ENCODE measurements at regions not wholly inside any gene's neighbourhood (a gene's known extent, or its start where the extent isn't known, plus 50 kb on each side); places are given as distances from the start of the nearest gene placed in this dataset.

- no peaks in the 10 kb centered on the region for H3K9me3 ChIP-seq (ENCODE audit: control insufficient read depth, low read length)
- no peak for DNase-seq
- no peaks in the 10 kb centered on the region for H3K36me3 ChIP-seq (ENCODE audit: control insufficient read depth, insufficient read depth, low read length)
- no peak overlapping the region for H3K27ac ChIP-seq (ENCODE audit: insufficient read depth, low read length, poor library complexity, severe bottlenecking)
- H3K27me3 ChIP-seq (replicated peaks; ENCODE audit: control insufficient read depth, insufficient read depth, low read length, poor library complexity, severe bottlenecking): no peaks in the 10 kb centered on the region
- H3K4me1 ChIP-seq (ENCODE audit: control insufficient read depth, insufficient read depth, low read length, poor library complexity, severe bottlenecking): no peaks in the 10 kb centered on the region
- H3K4me3 ChIP-seq (ENCODE audit: insufficient read depth, low read depth, low read length, poor library complexity, severe bottlenecking): no peak overlapping the region
Observed at GRCh38 chr5:87850843-87851242, 417.8 kb downstream of the TMEM161B start.

GRCh38 chr5:87845734-87846133 lies 422.9 kb downstream of the TMEM161B start:
- Histone ChIP-seq H3K4me1 (ENCODE audit: control insufficient read depth, insufficient read depth, low read length, poor library complexity, severe bottlenecking) (no peaks in the 10 kb centered on the region), H3K9me3 (ENCODE audit: control insufficient read depth, low read length) (no peaks in the 10 kb centered on the region)
- DNase-seq: no peak

GRCh38 chr5:87844866-87845265 lies 423.8 kb downstream of the TMEM161B start:
- Histone ChIP-seq H3K27ac (ENCODE audit: insufficient read depth, low read length, poor library complexity, severe bottlenecking) (no peak overlapping the region), H3K9me3 (ENCODE audit: control insufficient read depth, low read length) (no peaks in the 10 kb centered on the region), H3K36me3 (ENCODE audit: control insufficient read depth, insufficient read depth, low read length) (no peaks in the 10 kb centered on the region), H3K27me3 (replicated peaks; ENCODE audit: control insufficient read depth, insufficient read depth, low read length, poor library complexity, severe bottlenecking) (no peaks in the 10 kb centered on the region), H3K4me3 (ENCODE audit: insufficient read depth, low read depth, low read length, poor library complexity, severe bottlenecking) (no peak overlapping the region), H3K4me1 (ENCODE audit: control insufficient read depth, insufficient read depth, low read length, poor library complexity, severe bottlenecking) (no peaks in the 10 kb centered on the region)
- no peak for DNase-seq

More at GRCh38 chr5:87845734-87846133, 422.9 kb downstream of the TMEM161B start:
- Histone ChIP-seq H3K4me3 (ENCODE audit: insufficient read depth, low read depth, low read length, poor library complexity, severe bottlenecking) (no peak overlapping the region), H3K27ac (ENCODE audit: insufficient read depth, low read length, poor library complexity, severe bottlenecking) (no peak overlapping the region), H3K27me3 (replicated peaks; ENCODE audit: control insufficient read depth, insufficient read depth, low read length, poor library complexity, severe bottlenecking) (no peaks in the 10 kb centered on the region), H3K36me3 (ENCODE audit: control insufficient read depth, insufficient read depth, low read length) (no peaks in the 10 kb centered on the region)

- Histone ChIP-seq H3K27me3 (replicated peaks; ENCODE audit: control insufficient read depth, insufficient read depth, low read length, poor library complexity, severe bottlenecking) (no peaks in the 10 kb centered on the region), H3K9me3 (ENCODE audit: control insufficient read depth, low read length) (no peaks in the 10 kb centered on the region), H3K36me3 (ENCODE audit: control insufficient read depth, insufficient read depth, low read length) (no peaks in the 10 kb centered on the region), H3K4me1 (ENCODE audit: control insufficient read depth, insufficient read depth, low read length, poor library complexity, severe bottlenecking) (no peaks in the 10 kb centered on the region), H3K27ac (ENCODE audit: insufficient read depth, low read length, poor library complexity, severe bottlenecking) (no peak overlapping the region), H3K4me3 (ENCODE audit: insufficient read depth, low read depth, low read length, poor library complexity, severe bottlenecking) (no peak overlapping the region)
- DNase-seq: no peak
Observed at GRCh38 chr5:87844449-87844848, 424.2 kb downstream of the TMEM161B start.

- H3K4me3 ChIP-seq (ENCODE audit: insufficient read depth, low read depth, low read length, poor library complexity, severe bottlenecking): no peak overlapping the region
- no peaks in the 10 kb centered on the region for H3K36me3 ChIP-seq (ENCODE audit: control insufficient read depth, insufficient read depth, low read length)
- no peak overlapping the region for H3K27ac ChIP-seq (ENCODE audit: insufficient read depth, low read length, poor library complexity, severe bottlenecking)
- no peak for DNase-seq
- H3K9me3 ChIP-seq (ENCODE audit: control insufficient read depth, low read length): peaks cover 4% of the 10 kb centered on the region
- no peaks in the 10 kb centered on the region for H3K4me1 ChIP-seq (ENCODE audit: control insufficient read depth, insufficient read depth, low read length, poor library complexity, severe bottlenecking)
- H3K27me3 ChIP-seq (replicated peaks; ENCODE audit: control insufficient read depth, insufficient read depth, low read length, poor library complexity, severe bottlenecking): no peaks in the 10 kb centered on the region
Observed at GRCh38 chr5:87836696-87837095, 424.0 kb upstream of the CCNH start.

- no peaks in the 10 kb centered on the region for H3K4me1 ChIP-seq (ENCODE audit: control insufficient read depth, insufficient read depth, low read length, poor library complexity, severe bottlenecking)
- no peak overlapping the region for H3K27ac ChIP-seq (ENCODE audit: insufficient read depth, low read length, poor library complexity, severe bottlenecking)
- no peak overlapping the region for H3K4me3 ChIP-seq (ENCODE audit: insufficient read depth, low read depth, low read length, poor library complexity, severe bottlenecking)
- no peaks in the 10 kb centered on the region for H3K36me3 ChIP-seq (ENCODE audit: control insufficient read depth, insufficient read depth, low read length)
- peaks cover 4% of the 10 kb centered on the region for H3K9me3 ChIP-seq (ENCODE audit: control insufficient read depth, low read length)
- DNase-seq: no peak
- H3K27me3 ChIP-seq (replicated peaks; ENCODE audit: control insufficient read depth, insufficient read depth, low read length, poor library complexity, severe bottlenecking): peaks cover 3% of the 10 kb centered on the region
Observed at GRCh38 chr5:87831499-87831898, 418.8 kb upstream of the CCNH start.

GRCh38 chr5:87829217-87829551 lies 416.5 kb upstream of the CCNH start:
- H3K4me3 ChIP-seq (ENCODE audit: insufficient read depth, low read depth, low read length, poor library complexity, severe bottlenecking): no peak overlapping the region
- H3K27ac ChIP-seq (ENCODE audit: insufficient read depth, low read length, poor library complexity, severe bottlenecking): no peak overlapping the region
- no peaks in the 10 kb centered on the region for H3K4me1 ChIP-seq (ENCODE audit: control insufficient read depth, insufficient read depth, low read length, poor library complexity, severe bottlenecking)
- DNase-seq: no peak
- H3K27me3 ChIP-seq (replicated peaks; ENCODE audit: control insufficient read depth, insufficient read depth, low read length, poor library complexity, severe bottlenecking): peaks cover 3% of the 10 kb centered on the region
- H3K9me3 ChIP-seq (ENCODE audit: control insufficient read depth, low read length): peaks cover 4% of the 10 kb centered on the region
- no peaks in the 10 kb centered on the region for H3K36me3 ChIP-seq (ENCODE audit: control insufficient read depth, insufficient read depth, low read length)

GRCh38 chr5:87828545-87829216 lies 416.0 kb upstream of the CCNH start:
- Histone ChIP-seq H3K4me3 (ENCODE audit: insufficient read depth, low read depth, low read length, poor library complexity, severe bottlenecking) (no peak overlapping the region), H3K9me3 (ENCODE audit: control insufficient read depth, low read length) (no peaks in the 10 kb centered on the region), H3K36me3 (ENCODE audit: control insufficient read depth, insufficient read depth, low read length) (no peaks in the 10 kb centered on the region), H3K27ac (ENCODE audit: insufficient read depth, low read length, poor library complexity, severe bottlenecking) (no peak overlapping the region), H3K4me1 (ENCODE audit: control insufficient read depth, insufficient read depth, low read length, poor library complexity, severe bottlenecking) (no peaks in the 10 kb centered on the region), H3K27me3 (replicated peaks; ENCODE audit: control insufficient read depth, insufficient read depth, low read length, poor library complexity, severe bottlenecking) (peaks cover 3% of the 10 kb centered on the region)
- no peak for DNase-seq

GRCh38 chr5:87827539-87827938 lies 414.8 kb upstream of the CCNH start:
- no peaks in the 10 kb centered on the region for H3K36me3 ChIP-seq (ENCODE audit: control insufficient read depth, insufficient read depth, low read length)
- no peak for DNase-seq
- peaks cover 3% of the 10 kb centered on the region for H3K27me3 ChIP-seq (replicated peaks; ENCODE audit: control insufficient read depth, insufficient read depth, low read length, poor library complexity, severe bottlenecking)
- H3K4me3 ChIP-seq (ENCODE audit: insufficient read depth, low read depth, low read length, poor library complexity, severe bottlenecking): no peak overlapping the region
- H3K9me3 ChIP-seq (ENCODE audit: control insufficient read depth, low read length): no peaks in the 10 kb centered on the region
- H3K4me1 ChIP-seq (ENCODE audit: control insufficient read depth, insufficient read depth, low read length, poor library complexity, severe bottlenecking): no peaks in the 10 kb centered on the region
- no peak overlapping the region for H3K27ac ChIP-seq (ENCODE audit: insufficient read depth, low read length, poor library complexity, severe bottlenecking)

GRCh38 chr5:87826507-87826906 lies 413.8 kb upstream of the CCNH start:
- no peak overlapping the region for H3K4me3 ChIP-seq (ENCODE audit: insufficient read depth, low read depth, low read length, poor library complexity, severe bottlenecking)
- no peaks in the 10 kb centered on the region for H3K9me3 ChIP-seq (ENCODE audit: control insufficient read depth, low read length)
- peaks cover 3% of the 10 kb centered on the region for H3K27me3 ChIP-seq (replicated peaks; ENCODE audit: control insufficient read depth, insufficient read depth, low read length, poor library complexity, severe bottlenecking)
- no peak for DNase-seq
- no peaks in the 10 kb centered on the region for H3K4me1 ChIP-seq (ENCODE audit: control insufficient read depth, insufficient read depth, low read length, poor library complexity, severe bottlenecking)
- no peak overlapping the region for H3K27ac ChIP-seq (ENCODE audit: insufficient read depth, low read length, poor library complexity, severe bottlenecking)
- no peaks in the 10 kb centered on the region for H3K36me3 ChIP-seq (ENCODE audit: control insufficient read depth, insufficient read depth, low read length)

Measured in effector memory CD4-positive, alpha-beta T cell (primary cell).